HG03432 (cell line): ENCODE measurements at regions not wholly inside any gene's neighbourhood (a gene's known extent, or its start where the extent isn't known, plus 50 kb on each side); places are given as distances from the start of the nearest gene placed in this dataset.

Experiments used
- ATAC-seq: cut with Tn5 transposase; IDR thresholded peaks from one replicate; pipeline ENCODE4 v1.9.1; 2021; ENCODE audit warnings: mild to moderate bottlenecking, moderate library complexity; ENCODE audit not compliant: unreplicated experiment

DNA sequence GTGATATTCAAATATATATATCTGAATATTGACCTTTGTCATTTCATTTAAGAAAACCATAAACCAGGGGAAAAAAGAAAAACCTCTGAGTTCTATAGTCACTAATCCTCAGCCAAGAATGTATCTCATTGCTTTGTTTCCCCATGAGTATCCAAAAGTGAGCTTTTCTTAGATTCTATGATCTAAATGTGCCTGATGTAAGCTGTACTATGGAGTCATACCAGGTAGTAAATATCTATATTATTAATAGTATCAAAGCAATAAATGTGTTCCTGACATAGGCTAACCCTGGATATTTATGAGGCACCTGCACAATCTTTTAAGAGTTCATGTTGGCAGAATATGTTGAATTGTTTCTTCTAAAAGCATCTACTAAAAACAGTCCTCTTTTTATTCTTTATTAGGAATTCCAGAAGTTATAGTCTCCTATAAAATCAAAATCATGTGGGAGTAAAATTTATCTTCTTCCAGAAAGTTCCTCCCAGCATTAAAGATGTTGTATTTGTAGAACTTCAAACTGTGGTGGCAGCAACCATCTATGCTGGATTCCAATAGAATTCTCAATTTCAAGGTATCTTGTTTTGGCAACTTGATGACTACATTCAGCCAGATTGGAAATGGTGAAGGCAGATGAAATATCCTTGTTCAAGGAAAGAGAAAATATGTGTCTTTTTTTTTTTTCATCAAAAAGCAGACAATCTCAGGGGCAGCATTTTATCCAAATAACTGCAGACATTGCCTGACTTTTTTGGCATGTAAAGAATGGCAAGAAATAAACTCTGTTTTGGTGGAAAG is 139.7 kb upstream of the RASSF8 start:
- no peak for ATAC-seq

GRCh38 chr12:25819691-25820090 is 138.8 kb upstream of the RASSF8 start:
- no peak for ATAC-seq

- ATAC-seq: no peak
These were observed 136.2 kb upstream of the RASSF8 start for GRCh38 chr12:25822281-25822680.

DNA sequence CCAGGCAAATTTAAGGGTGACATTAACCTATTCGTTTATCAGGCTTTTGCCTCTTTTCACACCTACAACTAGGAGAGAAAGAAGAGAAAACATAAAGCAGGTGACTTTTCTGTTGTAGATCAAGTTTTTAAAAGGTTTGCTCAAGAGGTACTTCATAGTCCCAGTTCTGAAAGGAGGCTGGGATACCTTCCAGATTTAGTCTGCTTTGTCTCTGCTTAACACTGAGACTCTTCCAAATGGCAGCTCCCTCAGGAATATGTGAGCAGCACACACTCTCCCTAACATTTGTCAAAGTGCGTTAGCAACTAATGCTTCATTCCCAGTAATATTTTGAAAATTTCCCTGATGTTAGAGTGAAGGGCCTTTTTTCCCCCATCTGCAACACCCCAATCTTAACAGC is 133.7 kb upstream of the RASSF8 start:
- ATAC-seq: no peak

GRCh38 chr12:25825446-25825845 is 133.0 kb upstream of the RASSF8 start:
- ATAC-seq: no peak

GRCh38 chr12:25827141-25827540 is 131.3 kb upstream of the RASSF8 start:
- no peak for ATAC-seq

DNA sequence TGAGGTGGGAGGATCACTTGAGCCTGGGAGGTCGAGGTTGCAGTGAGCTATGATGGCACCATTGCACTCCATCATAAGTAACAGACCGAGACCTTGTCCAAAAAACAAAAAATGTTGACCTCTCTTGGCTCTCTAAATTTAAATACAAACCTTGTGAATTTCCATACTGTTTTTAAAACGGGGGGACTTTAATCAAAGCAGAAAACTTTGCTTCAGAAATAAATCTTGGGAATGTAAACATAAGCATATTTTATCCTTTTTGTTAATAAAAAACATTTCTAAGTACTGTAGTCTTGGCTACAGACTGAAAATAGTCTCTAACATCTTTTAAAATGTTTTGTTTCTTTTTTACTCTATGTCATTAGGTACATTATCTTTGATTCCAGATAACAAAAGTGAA is 130.7 kb upstream of the RASSF8 start:
- ATAC-seq: no peak

DNA sequence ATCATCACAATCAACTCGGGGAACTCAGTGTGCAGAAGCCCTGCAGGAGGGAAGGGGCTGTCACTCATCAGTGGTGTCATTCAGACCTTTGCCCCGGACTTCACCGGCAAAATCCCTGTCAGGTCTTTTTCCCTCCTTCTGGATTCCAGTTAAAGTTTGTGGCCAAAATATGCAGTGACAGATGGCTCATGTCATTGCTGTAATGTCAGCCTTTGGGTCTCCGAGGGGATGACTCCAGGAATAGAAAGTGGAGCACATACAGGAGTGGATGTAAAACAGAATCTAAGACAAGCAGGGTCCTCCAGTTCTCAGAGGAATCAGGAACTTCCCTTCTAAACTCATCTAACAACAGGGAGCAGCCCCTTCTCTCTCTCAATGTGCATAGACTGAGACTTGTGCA is 130.3 kb upstream of the RASSF8 start:
- no peak for ATAC-seq

DNA sequence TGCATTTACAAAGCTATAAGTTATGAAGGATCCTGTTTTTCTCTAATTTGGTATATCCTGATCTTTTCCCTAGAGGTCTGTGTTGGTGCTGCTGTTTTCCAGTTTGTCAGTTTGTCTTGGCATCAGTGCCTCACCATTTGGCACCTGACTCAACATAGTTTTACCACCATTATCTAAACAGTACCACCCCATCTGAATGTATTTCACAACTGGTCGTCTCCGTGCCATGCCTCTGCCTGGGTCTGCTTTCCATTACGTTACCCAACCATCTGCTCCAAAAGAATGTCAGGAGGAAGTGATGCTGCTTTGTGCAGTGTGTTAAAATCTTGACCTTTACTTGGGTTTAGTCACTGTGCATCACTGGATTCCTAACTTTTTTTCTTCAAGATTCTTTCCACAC is 129.3 kb upstream of the RASSF8 start:
- ATAC-seq: no peak

DNA sequence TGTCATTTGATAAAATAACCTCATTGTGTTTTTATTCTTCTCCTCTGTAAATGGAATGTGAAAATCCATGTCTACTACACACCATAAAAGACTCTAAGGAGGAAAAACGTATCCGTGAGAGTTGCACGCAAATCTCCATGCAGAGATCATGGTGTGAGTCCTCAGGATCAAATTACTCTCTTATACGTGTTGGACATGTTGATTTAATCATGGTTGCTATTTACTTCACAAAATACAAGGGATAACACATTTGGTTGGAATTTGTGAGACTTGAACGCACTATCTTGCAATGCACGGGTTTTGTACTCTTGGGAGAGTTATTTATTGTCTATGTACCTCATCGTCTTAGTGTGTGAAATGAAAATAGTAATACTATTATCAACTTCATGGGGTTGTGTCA is 128.0 kb upstream of the RASSF8 start:
- no peak for ATAC-seq

DNA sequence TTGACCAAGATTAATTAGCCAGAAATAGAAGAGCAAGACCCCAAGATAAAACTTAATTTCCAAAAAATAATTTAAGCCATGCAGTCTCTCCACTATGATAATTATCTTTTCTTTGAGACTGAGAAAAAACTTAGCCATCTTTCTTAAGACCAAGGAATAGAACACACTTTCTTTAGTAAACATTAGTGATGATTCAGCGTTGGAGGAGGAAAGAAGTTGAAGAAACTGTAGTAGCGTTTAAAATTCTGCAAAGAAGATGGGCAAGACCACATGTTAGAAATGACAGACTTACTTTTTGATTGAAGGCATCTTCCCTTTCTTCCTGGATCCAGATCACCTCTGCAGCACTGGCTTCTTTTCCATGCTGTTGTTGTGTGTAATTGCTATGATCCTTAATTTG is 124.8 kb upstream of the RASSF8 start:
- ATAC-seq: no peak

DNA sequence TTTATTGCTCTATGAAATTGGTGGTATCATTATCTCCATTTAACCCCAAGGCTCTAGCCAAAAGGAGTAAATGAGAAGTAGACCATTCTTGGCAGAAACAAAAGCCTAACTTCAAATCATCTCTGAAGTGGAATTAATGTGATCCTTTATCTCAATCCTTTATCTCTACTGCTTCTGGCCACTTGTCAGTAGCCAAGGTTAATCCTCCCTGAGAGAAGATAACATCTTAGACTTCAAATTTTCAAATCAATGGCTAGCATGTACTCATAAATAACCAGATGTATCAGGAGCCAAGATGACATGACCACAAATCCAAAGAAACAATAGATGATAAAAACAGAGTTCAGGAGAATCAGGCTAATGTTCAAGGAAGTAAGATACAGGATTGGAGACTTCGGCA is 123.1 kb upstream of the RASSF8 start:
- ATAC-seq: no peak

GRCh38 chr12:25838007-25838406 is 120.5 kb upstream of the RASSF8 start:
- ATAC-seq: no peak

GRCh38 chr12:25839470-25839869 is 119.0 kb upstream of the RASSF8 start:
- no peak for ATAC-seq

GRCh38 chr12:25840678-25841465 is 117.6 kb upstream of the RASSF8 start:
- ATAC-seq: no peak

DNA sequence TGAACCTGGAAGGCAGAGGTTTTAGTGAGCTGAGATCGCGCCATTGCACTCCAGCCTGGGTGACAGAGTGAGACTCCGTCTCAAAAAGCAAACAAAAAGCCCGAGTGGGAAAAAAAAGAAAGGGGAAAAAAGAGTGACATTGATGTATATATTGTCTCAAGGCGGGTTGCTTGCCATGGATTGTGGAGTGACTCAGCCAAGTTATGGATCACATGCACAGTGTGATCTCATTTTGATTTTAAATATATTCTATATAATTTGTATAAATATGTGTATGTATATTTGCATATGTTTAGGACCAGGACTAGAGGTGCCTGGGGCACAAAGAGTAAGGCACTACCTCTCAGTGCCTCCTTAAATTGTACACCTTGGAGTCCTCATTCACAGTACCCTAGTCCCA is 116.2 kb upstream of the RASSF8 start:
- ATAC-seq: no peak

GRCh38 chr12:25843976-25844375 is 114.5 kb upstream of the RASSF8 start:
- no peak for ATAC-seq

DNA sequence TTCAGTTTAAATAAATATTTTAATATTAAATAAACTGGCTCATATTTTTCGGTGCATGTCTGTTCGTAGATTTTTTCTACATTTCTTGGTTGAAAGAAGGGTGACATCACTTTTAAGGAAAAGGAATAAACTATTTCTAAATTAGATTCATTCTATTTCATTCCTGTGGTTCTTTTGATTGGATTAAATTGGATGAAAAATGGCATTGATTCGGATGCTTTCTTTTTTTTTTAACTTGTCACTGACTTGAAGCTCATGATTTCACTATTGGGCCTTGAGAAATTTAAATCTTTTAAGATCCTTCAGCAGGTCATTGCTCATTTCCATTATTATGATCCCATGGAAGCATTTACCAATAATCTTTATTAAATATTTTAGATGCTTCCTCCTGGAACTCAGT is 113.1 kb upstream of the RASSF8 start:
- no peak for ATAC-seq

GRCh38 chr12:25852792-25853191 is 105.7 kb upstream of the RASSF8 start:
- ATAC-seq: no peak

GRCh38 chr12:25853316-25854095 is 105.0 kb upstream of the RASSF8 start:
- no peak for ATAC-seq

DNA sequence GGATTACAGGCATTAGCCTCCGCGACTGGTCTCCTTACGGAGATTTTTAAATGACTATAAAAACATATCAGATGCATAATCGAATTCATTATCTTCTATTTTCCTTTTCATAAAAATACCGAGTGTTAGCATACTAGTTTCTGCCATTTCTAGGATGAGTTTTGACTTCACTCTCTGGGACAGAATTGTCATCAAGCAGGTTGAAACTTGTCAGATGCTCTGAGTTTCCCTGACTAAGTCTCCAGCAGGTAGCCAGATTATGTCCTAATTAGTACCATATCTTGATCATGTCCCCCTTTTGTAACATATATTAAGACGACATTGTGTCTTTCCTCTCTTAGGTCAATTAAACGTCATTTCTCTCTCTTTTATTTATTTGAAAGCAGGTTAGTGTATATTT is 103.5 kb upstream of the RASSF8 start:
- no peak for ATAC-seq

- no peak for ATAC-seq
These were observed 102.8 kb upstream of the RASSF8 start for GRCh38 chr12:25855716-25856115.
